ENCODE measurements at regions not wholly inside any gene's neighbourhood (a gene's known extent, or its start where the extent isn't known, plus 50 kb on each side); places are given as distances from the start of the nearest gene placed in this dataset.

- no peak for TF ChIP-seq MYC (IDR thresholded peaks at IDR 0.05; ENCODE audit: low read depth, low read length)
- TF ChIP-seq, protein P1, sequence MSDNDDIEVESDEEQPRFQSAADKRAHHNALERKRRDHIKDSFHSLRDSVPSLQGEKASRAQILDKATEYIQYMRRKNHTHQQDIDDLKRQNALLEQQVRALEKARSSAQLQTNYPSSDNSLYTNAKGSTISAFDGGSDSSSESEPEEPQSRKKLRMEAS (IDR thresholded peaks at IDR 0.05; ENCODE audit: low read depth, low read length) = no peak
- TF ChIP-seq, protein P2, sequence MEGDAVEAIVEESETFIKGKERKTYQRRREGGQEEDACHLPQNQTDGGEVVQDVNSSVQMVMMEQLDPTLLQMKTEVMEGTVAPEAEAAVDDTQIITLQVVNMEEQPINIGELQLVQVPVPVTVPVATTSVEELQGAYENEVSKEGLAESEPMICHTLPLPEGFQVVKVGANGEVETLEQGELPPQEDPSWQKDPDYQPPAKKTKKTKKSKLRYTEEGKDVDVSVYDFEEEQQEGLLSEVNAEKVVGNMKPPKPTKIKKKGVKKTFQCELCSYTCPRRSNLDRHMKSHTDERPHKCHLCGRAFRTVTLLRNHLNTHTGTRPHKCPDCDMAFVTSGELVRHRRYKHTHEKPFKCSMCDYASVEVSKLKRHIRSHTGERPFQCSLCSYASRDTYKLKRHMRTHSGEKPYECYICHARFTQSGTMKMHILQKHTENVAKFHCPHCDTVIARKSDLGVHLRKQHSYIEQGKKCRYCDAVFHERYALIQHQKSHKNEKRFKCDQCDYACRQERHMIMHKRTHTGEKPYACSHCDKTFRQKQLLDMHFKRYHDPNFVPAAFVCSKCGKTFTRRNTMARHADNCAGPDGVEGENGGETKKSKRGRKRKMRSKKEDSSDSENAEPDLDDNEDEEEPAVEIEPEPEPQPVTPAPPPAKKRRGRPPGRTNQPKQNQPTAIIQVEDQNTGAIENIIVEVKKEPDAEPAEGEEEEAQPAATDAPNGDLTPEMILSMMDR (IDR thresholded peaks at IDR 0.05; ENCODE audit: low read depth, low read length) = no peak
- no peak for TF ChIP-seq POLR2A (IDR thresholded peaks at IDR 0.05; ENCODE audit: extremely low read depth, insufficient read length)
- no peak overlapping the region for H3K4me3 ChIP-seq (ENCODE audit: low read depth, low read length)
- DNase-seq (ENCODE audit: low read depth) = no peak
These were observed 159.3 kb upstream of the VCX3A start for GRCh38 chrX:6694221-6694620.

- no peak for DNase-seq (ENCODE audit: low read depth)
- TF ChIP-seq, protein P2 (IDR thresholded peaks at IDR 0.05; ENCODE audit: low read depth, low read length) = no peak
- no peak for TF ChIP-seq POLR2A (IDR thresholded peaks at IDR 0.05; ENCODE audit: extremely low read depth, insufficient read length)
- TF ChIP-seq MYC (IDR thresholded peaks at IDR 0.05; ENCODE audit: low read depth, low read length) = no peak
- TF ChIP-seq, protein P1 (IDR thresholded peaks at IDR 0.05; ENCODE audit: low read depth, low read length) = no peak
- no peak overlapping the region for H3K4me3 ChIP-seq (ENCODE audit: low read depth, low read length)
These were observed 158.1 kb upstream of the VCX3A start for GRCh38 chrX:6693051-6693450.

DNA sequence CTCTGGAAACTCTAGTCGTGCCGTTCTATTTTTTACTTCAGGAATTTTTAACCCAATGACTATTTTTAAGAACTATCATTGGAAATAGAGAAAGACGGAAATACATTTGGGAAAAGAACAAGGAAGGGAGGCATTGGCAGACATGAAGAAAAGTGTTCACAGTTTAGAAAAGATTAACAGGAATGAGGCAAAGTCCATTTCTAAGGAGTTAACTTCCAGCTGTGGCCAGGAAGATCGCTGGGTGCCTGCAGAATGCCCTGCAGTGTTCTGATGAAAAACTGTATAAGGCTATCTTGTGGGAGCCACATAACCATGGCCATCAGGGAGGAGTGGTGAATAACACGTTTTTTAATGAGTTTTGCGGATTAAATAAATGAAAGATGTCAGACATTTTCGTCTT is 150.6 kb upstream of the VCX3A start:
- TF ChIP-seq POLR2A (IDR thresholded peaks at IDR 0.05; ENCODE audit: extremely low read depth, insufficient read length) (no peak), MYC (IDR thresholded peaks at IDR 0.05; ENCODE audit: low read depth, low read length) (no peak)
- TF ChIP-seq, protein P1 (IDR thresholded peaks at IDR 0.05; ENCODE audit: low read depth, low read length) = no peak
- no peak for DNase-seq (ENCODE audit: low read depth)
- no peak overlapping the region for H3K4me3 ChIP-seq (ENCODE audit: low read depth, low read length)

- TF ChIP-seq, protein P1 (IDR thresholded peaks at IDR 0.05; ENCODE audit: low read depth, low read length) = no peak
- TF ChIP-seq, protein P2 (IDR thresholded peaks at IDR 0.05; ENCODE audit: low read depth, low read length) = no peak
- TF ChIP-seq MYC (IDR thresholded peaks at IDR 0.05; ENCODE audit: low read depth, low read length) = no peak
- TF ChIP-seq POLR2A (IDR thresholded peaks at IDR 0.05; ENCODE audit: extremely low read depth, insufficient read length) = no peak
- no peak overlapping the region for H3K4me3 ChIP-seq (ENCODE audit: low read depth, low read length)
- DNase-seq (ENCODE audit: low read depth) = no peak
These were observed 148.4 kb upstream of the VCX3A start for GRCh38 chrX:6683353-6683752.

DNA sequence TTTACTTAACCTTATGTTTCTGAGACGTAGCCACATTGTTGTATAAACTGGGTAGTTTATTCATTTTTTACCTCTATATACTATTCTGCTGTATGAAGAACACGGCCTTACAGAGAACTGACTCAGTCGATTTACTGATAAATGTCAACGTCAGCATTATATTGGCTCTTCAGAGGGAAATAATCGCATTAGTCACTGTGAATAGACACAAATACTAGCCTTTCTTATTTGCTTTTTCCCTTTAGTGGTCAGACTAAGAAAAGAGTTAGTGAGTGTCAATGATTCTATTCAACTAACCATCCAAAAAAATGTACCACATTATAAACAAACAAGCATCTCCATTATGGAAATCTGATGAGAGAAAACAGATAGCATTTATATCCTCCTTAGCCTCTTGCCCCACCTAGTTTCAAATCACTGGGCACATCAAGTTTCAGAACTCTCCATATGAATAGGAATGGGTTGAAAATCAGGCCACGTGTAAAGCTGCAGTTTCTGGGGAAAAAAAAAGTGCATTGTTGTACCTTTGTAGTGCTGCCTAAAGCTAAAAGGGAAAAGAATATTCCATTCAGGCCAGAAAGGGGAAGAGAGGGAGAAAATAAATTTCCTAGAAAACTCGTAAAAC is 146.7 kb upstream of the VCX3A start:
- DNase-seq (ENCODE audit: low read depth) = no peak
- TF ChIP-seq, protein P2 (IDR thresholded peaks at IDR 0.05; ENCODE audit: low read depth, low read length) = no peak
- TF ChIP-seq MYC (IDR thresholded peaks at IDR 0.05; ENCODE audit: low read depth, low read length) (no peak), POLR2A (IDR thresholded peaks at IDR 0.05; ENCODE audit: extremely low read depth, insufficient read length) (no peak)
- TF ChIP-seq, protein P1 (IDR thresholded peaks at IDR 0.05; ENCODE audit: low read depth, low read length) = no peak
- no peak overlapping the region for H3K4me3 ChIP-seq (ENCODE audit: low read depth, low read length)

DNA sequence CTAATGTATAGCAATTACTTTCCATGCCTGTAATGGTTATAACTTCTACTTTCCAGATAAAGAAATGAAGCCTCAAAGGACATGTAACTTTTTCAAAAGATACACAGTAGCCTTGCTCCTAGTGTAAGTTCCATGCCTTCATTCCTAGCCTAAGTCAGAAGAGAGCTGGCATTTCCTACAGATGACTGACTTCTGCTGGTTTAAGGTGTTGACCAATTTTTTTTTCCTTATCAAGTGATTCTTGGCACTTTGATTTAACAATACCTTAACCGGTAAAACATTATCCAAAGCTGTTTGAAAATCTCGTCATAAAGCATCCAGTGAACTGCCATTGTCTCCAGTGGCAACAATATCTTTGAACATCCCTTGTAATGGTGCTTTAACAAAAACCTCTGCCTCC is 145.1 kb upstream of the VCX3A start:
- H3K4me3 ChIP-seq (ENCODE audit: low read depth, low read length) = no peak overlapping the region
- DNase-seq (ENCODE audit: low read depth) = no peak
- TF ChIP-seq, protein P1 (IDR thresholded peaks at IDR 0.05; ENCODE audit: low read depth, low read length) = no peak
- TF ChIP-seq POLR2A (IDR thresholded peaks at IDR 0.05; ENCODE audit: extremely low read depth, insufficient read length) = no peak
- TF ChIP-seq, protein P2 (IDR thresholded peaks at IDR 0.05; ENCODE audit: low read depth, low read length) = no peak
- TF ChIP-seq MYC (IDR thresholded peaks at IDR 0.05; ENCODE audit: low read depth, low read length) = no peak

All from NB4 (cell line).